ENCODE measurements at regions not wholly inside any gene's neighbourhood (a gene's known extent, or its start where the extent isn't known, plus 50 kb on each side); places are given as distances from the start of the nearest gene placed in this dataset.

GRCh38 chr11:105206633-105207032 is 67.1 kb upstream of the CARD18 start:
- TF ChIP-seq CTCF (IDR thresholded peaks at IDR 0.05) (no peak), POLR2A (IDR thresholded peaks at IDR 0.05) (no peak)
